ENCODE measurements at regions not wholly inside any gene's neighbourhood (a gene's known extent, or its start where the extent isn't known, plus 50 kb on each side); places are given as distances from the start of the nearest gene placed in this dataset.
"Not testable (repeated sequence)": the region's sequence is repeated elsewhere in the genome, so short reads cannot be mapped to it uniquely, and the experiment has no call there.

- DNase-seq (ENCODE audit: low read depth in 2 of 3, low spot score in 1 of 3), result no peak
These were observed 543.1 kb downstream of the CETN3 start for GRCh38 chr5:89866410-89866809.

- no peak for DNase-seq (ENCODE audit: low read depth in 2 of 3, low spot score in 1 of 3)
These were observed 544.6 kb downstream of the CETN3 start for GRCh38 chr5:89864941-89865340.

GRCh38 chr5:89857790-89858189, 551.8 kb downstream of the CETN3 start:
- no peak for DNase-seq (ENCODE audit: low read depth in 2 of 3, low spot score in 1 of 3)

- no peak for DNase-seq (ENCODE audit: low read depth in 2 of 3, low spot score in 1 of 3)
These were observed 554.1 kb downstream of the CETN3 start for GRCh38 chr5:89855417-89855816.

- DNase-seq (ENCODE audit: low read depth in 2 of 3, low spot score in 1 of 3), result no peak
These were observed 557.6 kb downstream of the CETN3 start for GRCh38 chr5:89851911-89852310.

- DNase-seq (ENCODE audit: low read depth in 2 of 3, low spot score in 1 of 3), result no peak
These were observed 559.1 kb downstream of the CETN3 start for GRCh38 chr5:89850513-89850865.

- DNase-seq (ENCODE audit: low read depth in 2 of 3, low spot score in 1 of 3), result no peak
These were observed 559.6 kb downstream of the CETN3 start for GRCh38 chr5:89849830-89850512.

GRCh38 chr5:89847743-89848142, 561.8 kb downstream of the CETN3 start:
- DNase-seq (ENCODE audit: low read depth in 2 of 3, low spot score in 1 of 3), result no peak

- no peak for DNase-seq (ENCODE audit: low read depth in 2 of 3, low spot score in 1 of 3)
These were observed 565.0 kb downstream of the CETN3 start for GRCh38 chr5:89844548-89844947.

- DNase-seq (ENCODE audit: low read depth in 2 of 3, low spot score in 1 of 3), result no peak
These were observed 567.0 kb downstream of the CETN3 start for GRCh38 chr5:89842531-89842930.

GRCh38 chr5:89840906-89841305, 568.6 kb downstream of the CETN3 start:
- DNase-seq (ENCODE audit: low read depth in 2 of 3, low spot score in 1 of 3), result no peak

- DNase-seq (ENCODE audit: low read depth in 2 of 3, low spot score in 1 of 3), result no peak
These were observed 578.9 kb downstream of the CETN3 start for GRCh38 chr5:89830691-89831090.

GRCh38 chr5:89827960-89828359, 581.6 kb downstream of the CETN3 start:
- no peak for DNase-seq (ENCODE audit: low read depth in 2 of 3, low spot score in 1 of 3)

GRCh38 chr5:89827359-89827758, 582.2 kb downstream of the CETN3 start:
- DNase-seq (ENCODE audit: low read depth in 2 of 3, low spot score in 1 of 3), result no peak

GRCh38 chr5:89826938-89827337, 582.6 kb downstream of the CETN3 start:
- DNase-seq (ENCODE audit: low read depth in 2 of 3, low spot score in 1 of 3), result no peak

- DNase-seq (ENCODE audit: low read depth in 2 of 3, low spot score in 1 of 3), result no peak
These were observed 586.5 kb downstream of the CETN3 start for GRCh38 chr5:89823046-89823445.

GRCh38 chr5:89817841-89818240, 591.7 kb downstream of the CETN3 start:
- no peak for DNase-seq (ENCODE audit: low read depth in 2 of 3, low spot score in 1 of 3)

GRCh38 chr5:89816038-89816437, 593.5 kb downstream of the CETN3 start:
- no peak for DNase-seq (ENCODE audit: low read depth in 2 of 3, low spot score in 1 of 3)

GRCh38 chr5:89800735-89801134, 608.8 kb downstream of the CETN3 start:
- not testable (repeated sequence) for DNase-seq (ENCODE audit: low read depth in 2 of 3, low spot score in 1 of 3)

- not testable (repeated sequence) for DNase-seq (ENCODE audit: low read depth in 2 of 3, low spot score in 1 of 3)
These were observed 615.1 kb downstream of the CETN3 start for GRCh38 chr5:89794504-89794903.

GRCh38 chr5:89779734-89780133, 629.8 kb downstream of the CETN3 start:
- DNase-seq (ENCODE audit: low read depth in 2 of 3, low spot score in 1 of 3), result not testable (repeated sequence)

- DNase-seq (ENCODE audit: low read depth in 2 of 3, low spot score in 1 of 3), result no peak
These were observed 631.8 kb downstream of the CETN3 start for GRCh38 chr5:89777758-89778157.

GRCh38 chr5:89769975-89770374, 639.6 kb downstream of the CETN3 start:
- no peak for DNase-seq (ENCODE audit: low read depth in 2 of 3, low spot score in 1 of 3)

- DNase-seq (ENCODE audit: low read depth in 2 of 3, low spot score in 1 of 3), result no peak
These were observed 649.8 kb downstream of the CETN3 start for GRCh38 chr5:89759802-89760201.

Data from stimulated activated CD4-positive, alpha-beta T cell treated with anti-CD3 and anti-CD28 coated beads, Interleukin-12 subunit alpha, Interleukin-12 subunit beta, amount 100 ng/mL, for 48 hours (primary cell).